A549 (cell line): ENCODE measurements at regions not wholly inside any gene's neighbourhood (a gene's known extent, or its start where the extent isn't known, plus 50 kb on each side); places are given as distances from the start of the nearest gene placed in this dataset.

ENCODE experiments used
- ATAC-seq, 2 experiments: fragments of 200-7000 bp in 1 of 2; fragments of >200 bp in 1 of 2; cut with Nextera tagmentation in 1 of 2; cut with Tn5 transposase in 1 of 2; 3 replicates each; pipeline versions ENCODE4 v1.8.0 to v1.9.1; 2018 to 2020; ENCODE audit warnings: mild to moderate bottlenecking in 1 of 2, moderate library complexity in 1 of 2
- CTCF ChIA-PET: fragments of 300-600 bp; sonication (Branson Sonifier 250); formaldehyde crosslinking; extraction: SDS; loops from one replicate; lab custom pipeline; 2021; ENCODE audit warnings: antibody characterized with exemption, inconsistent platforms; lab: Yijun Ruan, JAX
- POLR2A ChIA-PET: fragments of 350-600 bp; formaldehyde crosslinking; extraction: SDS; loops from one replicate; lab custom pipeline; 2021; ENCODE audit warnings: antibody characterized with exemption, inconsistent platforms; lab: Yijun Ruan, JAX
- DNase-seq, 2 experiments: peaks; one replicate each; pipeline versions ENCODE4 v3.0.0 to v3.0.0-alpha.2; 2011 to 2016; ENCODE audit warnings: low read depth in 1 of 2, low spot score in 1 of 2
- FAIRE-seq: peaks from 2 replicates; lab custom pipeline; 2011; peaks lifted over from hg19 to GRCh38; lab: Jason Lieb, UNC
- H3K27ac ChIP-seq, 2 experiments: fragments of >200 bp; sonication (Bioruptor Twin); formaldehyde crosslinking; 3 replicates each; pipeline ENCODE4 v1.5.1; 2016 to 2017
- H3K4me1 ChIP-seq: fragments of >200 bp; sonication (Bioruptor Twin); formaldehyde crosslinking; 3 replicates; pipeline ENCODE4 v1.6.1; 2016
- H3K4me2 ChIP-seq: fragments of >200 bp; sonication (Bioruptor Twin); formaldehyde crosslinking; 3 replicates; pipeline ENCODE4 v1.6.1; 2016
- H3K4me3 ChIP-seq: fragments of >200 bp; sonication (Bioruptor Twin); formaldehyde crosslinking; 3 replicates; pipeline ENCODE4 v1.5.1; 2016
- H3K9me3 ChIP-seq: fragments of >200 bp; sonication (Bioruptor Twin); formaldehyde crosslinking; 3 replicates; pipeline ENCODE4 v1.6.1; 2016
- BHLHE40 ChIP-seq: IDR thresholded peaks from 2 replicates; pipeline ENCODE4 v1.6.1; 2012; ENCODE audit warnings: low read depth, low read length, inconsistent platforms
- CEBPB ChIP-seq, 2 experiments: fragments of >200 bp in 1 of 2; sonication (Bioruptor Twin) in 1 of 2; formaldehyde crosslinking in 1 of 2; IDR thresholded peaks; 2 replicates each; pipeline ENCODE4 v1.6.1; 2012 to 2016
- CHD4 ChIP-seq: fragments of 200-600 bp; sonication (generic); IDR thresholded peaks from 2 replicates; pipeline ENCODE4 v1.6.1; 2016; ENCODE audit warnings: antibody characterized with exemption, mild to moderate bottlenecking, borderline replicate concordance
- EHF ChIP-seq: fragments of 250-450 bp; sonication (Bioruptor Pico); IDR thresholded peaks from 2 replicates; pipeline ENCODE4 v1.5.0; 2020; ENCODE audit warnings: mild to moderate bottlenecking
- FOXS1 ChIP-seq: fragments of 250-450 bp; sonication (Bioruptor Pico); IDR thresholded peaks from 2 replicates; pipeline ENCODE4 v1.5.0; 2020; ENCODE audit warnings: mild to moderate bottlenecking, moderate library complexity
- HDAC2 ChIP-seq: fragments of 200-600 bp; sonication (generic); IDR thresholded peaks from 2 replicates; pipeline ENCODE4 v1.6.1; 2016
- HOXB13 ChIP-seq: fragments of 250-450 bp; sonication (Bioruptor Pico); IDR thresholded peaks from 2 replicates; pipeline ENCODE4 v1.5.0; 2020; ENCODE audit warnings: low read depth, mild to moderate bottlenecking, moderate library complexity
- HOXB5 ChIP-seq: fragments of 250-450 bp; sonication (Bioruptor Pico); IDR thresholded peaks from 2 replicates; pipeline ENCODE4 v1.5.0; 2020; ENCODE audit warnings: mild to moderate bottlenecking, moderate library complexity
- JUN ChIP-seq, 2 experiments: fragments of >200 bp; sonication (Bioruptor Twin); formaldehyde crosslinking; IDR thresholded peaks; 2 replicates in 1 of 2; 3 replicates in 1 of 2; pipeline ENCODE4 v1.6.1; 2016 to 2017
- KDM1A ChIP-seq: fragments of 200-600 bp; sonication (generic); IDR thresholded peaks from 2 replicates; pipeline ENCODE4 v1.6.1; 2016; ENCODE audit warnings: low read depth, mild to moderate bottlenecking
- MYC ChIP-seq: IDR thresholded peaks from 2 replicates; pipeline ENCODE4 v1.6.1; 2012; ENCODE audit warnings: mild to moderate bottlenecking, inconsistent platforms, low read length, improper control_type of control experiment, borderline replicate concordance
- NPAS2 ChIP-seq: fragments of 250-450 bp; sonication (Bioruptor Pico); IDR thresholded peaks from 2 replicates; pipeline ENCODE4 v1.8.0; 2022; ENCODE audit warnings: mild to moderate bottlenecking, moderate library complexity, borderline replicate concordance
- NR3C1 ChIP-seq: fragments of >200 bp; sonication (Bioruptor Twin); formaldehyde crosslinking; IDR thresholded peaks from 3 replicates; pipeline ENCODE4 v1.6.1; 2017
- PHF8 ChIP-seq: fragments of 200-600 bp; sonication (generic); IDR thresholded peaks from 2 replicates; pipeline ENCODE4 v1.6.1; 2016; ENCODE audit warnings: low read depth, mild to moderate bottlenecking, antibody characterized with exemption, moderate library complexity, borderline replicate concordance
- RARB ChIP-seq: fragments of 250-450 bp; sonication (Bioruptor Pico); IDR thresholded peaks from 2 replicates; pipeline ENCODE4 v1.8.0; 2021; ENCODE audit warnings: mild to moderate bottlenecking, moderate library complexity
- RCOR1 ChIP-seq: fragments of 150-350 bp; IDR thresholded peaks from 2 replicates; pipeline ENCODE4 v1.6.1; 2014; ENCODE audit warnings: antibody characterized with exemption, low read length, low read depth
- RFX5 ChIP-seq: fragments of 450-650 bp; IDR thresholded peaks from 2 replicates; pipeline ENCODE4 v1.7.1; 2014; ENCODE audit warnings: antibody characterized with exemption, mild to moderate bottlenecking, moderate library complexity
- SREBF2 ChIP-seq: fragments of 450-650 bp; IDR thresholded peaks from 2 replicates; pipeline ENCODE4 v1.6.1; 2014; ENCODE audit warnings: mild to moderate bottlenecking, moderate library complexity
- ZFP36 ChIP-seq: fragments of 450-650 bp; IDR thresholded peaks from 2 replicates; pipeline ENCODE4 v1.6.1; 2014; ENCODE audit warnings: borderline replicate concordance; ENCODE audit not compliant: partially characterized antibody
- ZSCAN20 ChIP-seq: fragments of 250-450 bp; sonication (Bioruptor Pico); IDR thresholded peaks from 2 replicates; pipeline ENCODE4 v1.8.0; 2022; ENCODE audit warnings: mild to moderate bottlenecking, moderate library complexity
- WGBS: methylation state at CpG from one replicate; pipeline ENCODE4 v1.1.6; 2017; ENCODE audit errors: missing lambda C conversion rate; 5-methylcytosine and 5-hydroxymethylcytosine counted together
- TF ChIP-seq, protein P1 (sequence below): fragments of >200 bp; sonication (Bioruptor Twin); formaldehyde crosslinking; IDR thresholded peaks from 3 replicates; pipeline ENCODE4 v1.5.1; 2016
- TF ChIP-seq, protein P2 (sequence below): fragments of 450-650 bp; IDR thresholded peaks from 2 replicates; pipeline ENCODE4 v1.6.1; 2014; ENCODE audit warnings: antibody characterized with exemption
- TF ChIP-seq, protein P3 (sequence below): fragments of 200-600 bp; sonication (generic); IDR thresholded peaks from 2 replicates; pipeline ENCODE4 v1.6.1; 2016; ENCODE audit warnings: antibody characterized with exemption, mild to moderate bottlenecking, moderate library complexity
- TF ChIP-seq, protein P4 (sequence below): fragments of 150-350 bp; IDR thresholded peaks from 2 replicates; pipeline ENCODE4 v1.6.1; 2014; ENCODE audit warnings: low read depth, mild to moderate bottlenecking, low read length
- TF ChIP-seq, protein P5 (sequence below): fragments of 250-450 bp; sonication (Bioruptor Pico); IDR thresholded peaks from 2 replicates; pipeline ENCODE4 v1.5.0; 2021; ENCODE audit warnings: mild to moderate bottlenecking, moderate library complexity, borderline replicate concordance
- TF ChIP-seq, protein P6 (sequence below): IDR thresholded peaks from 2 replicates; pipeline ENCODE4 v1.6.1; 2012; ENCODE audit warnings: low read depth, borderline replicate concordance

DNA sequence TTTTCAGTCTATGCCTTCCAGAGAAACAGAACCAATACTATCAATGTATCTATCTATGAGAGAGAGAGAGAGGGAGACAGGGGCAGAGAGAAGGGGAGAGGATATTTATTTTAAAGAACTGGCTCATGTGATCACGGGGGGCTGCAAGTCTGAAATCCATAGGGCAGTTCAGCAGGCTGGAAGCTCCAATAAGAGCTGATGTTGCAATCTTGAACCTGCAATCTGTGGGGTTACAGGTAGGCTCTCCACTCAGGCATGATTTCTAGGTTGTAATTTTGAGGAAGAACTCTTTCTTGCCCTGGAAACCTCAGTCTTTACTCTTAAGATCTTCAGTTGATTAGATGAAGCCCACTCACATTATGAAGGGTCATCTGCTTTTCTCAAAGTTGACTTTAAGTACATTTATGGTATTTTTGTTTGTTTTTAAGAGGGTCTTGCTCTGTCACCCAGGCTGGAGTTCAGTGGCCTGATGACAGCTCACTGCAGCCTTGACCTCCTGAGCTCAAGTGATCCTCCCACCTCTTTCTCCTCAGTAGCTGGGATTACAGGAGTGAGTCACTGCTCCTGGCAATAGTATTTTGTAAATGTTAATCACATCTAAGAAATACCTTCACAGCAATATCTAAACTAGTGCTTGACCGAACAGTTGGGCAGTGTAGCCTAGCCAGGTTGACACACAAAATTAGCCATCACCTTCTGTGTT, 376.4 kb downstream of the FGF9 start:
- Histone ChIP-seq H3K4me1 (no peaks in the 10 kb centered on the region), H3K4me3 (no peak overlapping the region), H3K27ac (no peak overlapping the region), H3K4me2 (no peak overlapping the region), H3K9me3 (no peaks in the 10 kb centered on the region)
- FAIRE-seq (no peak), ATAC-seq (no peak), DNase-seq (no peak)
- ChIA-PET CTCF (interaction anchor here (1.9 kb wide), 1 partner anchor 14 kb away, joined by 4 read pairs; no protein-coding TSS in a partner anchor), POLR2A (no interaction called here)
- 47% methylated on average over 2 of the region's 2 CpGs for WGBS
- TF ChIP-seq EHF (no peak), KDM1A (no peak), MYC (no peak), CEBPB (IDR thresholded peaks at IDR 0.05) (no peak), HOXB5 (CRISPR knock-in tag) (no peak), HDAC2 (no peak)
- TF ChIP-seq, protein P1, sequence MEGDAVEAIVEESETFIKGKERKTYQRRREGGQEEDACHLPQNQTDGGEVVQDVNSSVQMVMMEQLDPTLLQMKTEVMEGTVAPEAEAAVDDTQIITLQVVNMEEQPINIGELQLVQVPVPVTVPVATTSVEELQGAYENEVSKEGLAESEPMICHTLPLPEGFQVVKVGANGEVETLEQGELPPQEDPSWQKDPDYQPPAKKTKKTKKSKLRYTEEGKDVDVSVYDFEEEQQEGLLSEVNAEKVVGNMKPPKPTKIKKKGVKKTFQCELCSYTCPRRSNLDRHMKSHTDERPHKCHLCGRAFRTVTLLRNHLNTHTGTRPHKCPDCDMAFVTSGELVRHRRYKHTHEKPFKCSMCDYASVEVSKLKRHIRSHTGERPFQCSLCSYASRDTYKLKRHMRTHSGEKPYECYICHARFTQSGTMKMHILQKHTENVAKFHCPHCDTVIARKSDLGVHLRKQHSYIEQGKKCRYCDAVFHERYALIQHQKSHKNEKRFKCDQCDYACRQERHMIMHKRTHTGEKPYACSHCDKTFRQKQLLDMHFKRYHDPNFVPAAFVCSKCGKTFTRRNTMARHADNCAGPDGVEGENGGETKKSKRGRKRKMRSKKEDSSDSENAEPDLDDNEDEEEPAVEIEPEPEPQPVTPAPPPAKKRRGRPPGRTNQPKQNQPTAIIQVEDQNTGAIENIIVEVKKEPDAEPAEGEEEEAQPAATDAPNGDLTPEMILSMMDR, result no peak
- TF ChIP-seq, protein P2, sequence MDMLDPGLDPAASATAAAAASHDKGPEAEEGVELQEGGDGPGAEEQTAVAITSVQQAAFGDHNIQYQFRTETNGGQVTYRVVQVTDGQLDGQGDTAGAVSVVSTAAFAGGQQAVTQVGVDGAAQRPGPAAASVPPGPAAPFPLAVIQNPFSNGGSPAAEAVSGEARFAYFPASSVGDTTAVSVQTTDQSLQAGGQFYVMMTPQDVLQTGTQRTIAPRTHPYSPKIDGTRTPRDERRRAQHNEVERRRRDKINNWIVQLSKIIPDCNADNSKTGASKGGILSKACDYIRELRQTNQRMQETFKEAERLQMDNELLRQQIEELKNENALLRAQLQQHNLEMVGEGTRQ, result no peak
- TF ChIP-seq, protein P3, sequence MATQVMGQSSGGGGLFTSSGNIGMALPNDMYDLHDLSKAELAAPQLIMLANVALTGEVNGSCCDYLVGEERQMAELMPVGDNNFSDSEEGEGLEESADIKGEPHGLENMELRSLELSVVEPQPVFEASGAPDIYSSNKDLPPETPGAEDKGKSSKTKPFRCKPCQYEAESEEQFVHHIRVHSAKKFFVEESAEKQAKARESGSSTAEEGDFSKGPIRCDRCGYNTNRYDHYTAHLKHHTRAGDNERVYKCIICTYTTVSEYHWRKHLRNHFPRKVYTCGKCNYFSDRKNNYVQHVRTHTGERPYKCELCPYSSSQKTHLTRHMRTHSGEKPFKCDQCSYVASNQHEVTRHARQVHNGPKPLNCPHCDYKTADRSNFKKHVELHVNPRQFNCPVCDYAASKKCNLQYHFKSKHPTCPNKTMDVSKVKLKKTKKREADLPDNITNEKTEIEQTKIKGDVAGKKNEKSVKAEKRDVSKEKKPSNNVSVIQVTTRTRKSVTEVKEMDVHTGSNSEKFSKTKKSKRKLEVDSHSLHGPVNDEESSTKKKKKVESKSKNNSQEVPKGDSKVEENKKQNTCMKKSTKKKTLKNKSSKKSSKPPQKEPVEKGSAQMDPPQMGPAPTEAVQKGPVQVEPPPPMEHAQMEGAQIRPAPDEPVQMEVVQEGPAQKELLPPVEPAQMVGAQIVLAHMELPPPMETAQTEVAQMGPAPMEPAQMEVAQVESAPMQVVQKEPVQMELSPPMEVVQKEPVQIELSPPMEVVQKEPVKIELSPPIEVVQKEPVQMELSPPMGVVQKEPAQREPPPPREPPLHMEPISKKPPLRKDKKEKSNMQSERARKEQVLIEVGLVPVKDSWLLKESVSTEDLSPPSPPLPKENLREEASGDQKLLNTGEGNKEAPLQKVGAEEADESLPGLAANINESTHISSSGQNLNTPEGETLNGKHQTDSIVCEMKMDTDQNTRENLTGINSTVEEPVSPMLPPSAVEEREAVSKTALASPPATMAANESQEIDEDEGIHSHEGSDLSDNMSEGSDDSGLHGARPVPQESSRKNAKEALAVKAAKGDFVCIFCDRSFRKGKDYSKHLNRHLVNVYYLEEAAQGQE, result no peak
- TF ChIP-seq, protein P4, sequence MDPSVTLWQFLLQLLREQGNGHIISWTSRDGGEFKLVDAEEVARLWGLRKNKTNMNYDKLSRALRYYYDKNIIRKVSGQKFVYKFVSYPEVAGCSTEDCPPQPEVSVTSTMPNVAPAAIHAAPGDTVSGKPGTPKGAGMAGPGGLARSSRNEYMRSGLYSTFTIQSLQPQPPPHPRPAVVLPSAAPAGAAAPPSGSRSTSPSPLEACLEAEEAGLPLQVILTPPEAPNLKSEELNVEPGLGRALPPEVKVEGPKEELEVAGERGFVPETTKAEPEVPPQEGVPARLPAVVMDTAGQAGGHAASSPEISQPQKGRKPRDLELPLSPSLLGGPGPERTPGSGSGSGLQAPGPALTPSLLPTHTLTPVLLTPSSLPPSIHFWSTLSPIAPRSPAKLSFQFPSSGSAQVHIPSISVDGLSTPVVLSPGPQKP, result no peak

DNA sequence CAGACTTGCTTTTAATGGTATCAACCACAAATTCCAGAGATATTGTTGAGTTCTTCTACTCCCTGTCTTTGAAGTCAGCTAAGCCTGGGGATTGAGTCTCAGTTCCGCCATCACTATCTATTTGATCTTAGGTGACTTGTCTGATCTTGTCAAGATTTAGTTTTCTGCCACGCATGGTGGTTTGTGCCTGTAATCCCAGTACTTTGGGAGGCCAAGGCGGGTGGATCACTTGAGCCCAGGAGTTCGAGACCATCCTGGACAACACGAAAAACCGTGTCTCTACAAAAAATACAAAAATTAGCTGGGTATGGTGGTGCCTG, 376.9 kb downstream of the FGF9 start:
- H3K4me1 ChIP-seq, result no peaks in the 10 kb centered on the region
- no peak for FAIRE-seq
- POLR2A ChIA-PET, result no interaction called here
- no peak overlapping the region for H3K4me2 ChIP-seq
- no peak for ATAC-seq
- CTCF ChIA-PET, result interaction anchor here (1.9 kb wide), 1 partner anchor 14 kb away, joined by 4 read pairs; no protein-coding TSS in a partner anchor
- DNase-seq, result no peak
- no peaks in the 10 kb centered on the region for H3K9me3 ChIP-seq
- no peak overlapping the region for H3K27ac ChIP-seq
- 45% methylated on average over 6 of the region's 6 CpGs for WGBS
- H3K4me3 ChIP-seq, result no peak overlapping the region
- TF ChIP-seq, protein P5, sequence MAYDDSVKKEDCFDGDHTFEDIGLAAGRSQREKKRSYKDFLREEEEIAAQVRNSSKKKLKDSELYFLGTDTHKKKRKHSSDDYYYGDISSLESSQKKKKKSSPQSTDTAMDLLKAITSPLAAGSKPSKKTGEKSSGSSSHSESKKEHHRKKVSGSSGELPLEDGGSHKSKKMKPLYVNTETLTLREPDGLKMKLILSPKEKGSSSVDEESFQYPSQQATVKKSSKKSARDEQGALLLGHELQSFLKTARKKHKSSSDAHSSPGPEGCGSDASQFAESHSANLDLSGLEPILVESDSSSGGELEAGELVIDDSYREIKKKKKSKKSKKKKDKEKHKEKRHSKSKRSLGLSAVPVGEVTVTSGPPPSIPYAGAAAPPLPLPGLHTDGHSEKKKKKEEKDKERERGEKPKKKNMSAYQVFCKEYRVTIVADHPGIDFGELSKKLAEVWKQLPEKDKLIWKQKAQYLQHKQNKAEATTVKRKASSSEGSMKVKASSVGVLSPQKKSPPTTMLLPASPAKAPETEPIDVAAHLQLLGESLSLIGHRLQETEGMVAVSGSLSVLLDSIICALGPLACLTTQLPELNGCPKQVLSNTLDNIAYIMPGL (CRISPR knock-in tag), result no peak
- TF ChIP-seq PHF8 (no peak), HOXB13 (no peak), SREBF2 (no peak), FOXS1 (CRISPR knock-in tag) (no peak), RCOR1 (no peak), CHD4 (no peak), MYC (no peak), ZSCAN20 (CRISPR knock-in tag) (no peak), NPAS2 (CRISPR knock-in tag) (no peak), BHLHE40 (no peak), ZFP36 (no peak), RFX5 (no peak), NR3C1 (no peak), RARB (CRISPR knock-in tag) (no peak), JUN (IDR thresholded peaks at IDR 0.05) (no peak)
- TF ChIP-seq, protein P4, result no peak
- TF ChIP-seq, protein P6, sequence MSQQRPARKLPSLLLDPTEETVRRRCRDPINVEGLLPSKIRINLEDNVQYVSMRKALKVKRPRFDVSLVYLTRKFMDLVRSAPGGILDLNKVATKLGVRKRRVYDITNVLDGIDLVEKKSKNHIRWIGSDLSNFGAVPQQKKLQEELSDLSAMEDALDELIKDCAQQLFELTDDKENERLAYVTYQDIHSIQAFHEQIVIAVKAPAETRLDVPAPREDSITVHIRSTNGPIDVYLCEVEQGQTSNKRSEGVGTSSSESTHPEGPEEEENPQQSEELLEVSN, result no peak
